T-cell (primary cell): ENCODE measurements at regions not wholly inside any gene's neighbourhood (a gene's known extent, or its start where the extent isn't known, plus 50 kb on each side); places are given as distances from the start of the nearest gene placed in this dataset.

Experiments
- ATAC-seq, 4 experiments: fragments of 200-7000 bp in 3 of 4; fragments of 150-1000 bp in 1 of 4; cut with Tn5 transposase; replicated peaks in 1 of 4; 1 replicate in 3 of 4; 2 replicates in 1 of 4; pipeline ENCODE4 v1.10.0; 2021; ENCODE audit warnings: moderate library complexity in 3 of 4, mild to moderate bottlenecking in 2 of 4, moderate number of reproducible peaks in 1 of 4
- CTCF ChIA-PET, 2 donors: fragments of 300-600 bp; sonication (Branson Sonifier 250); formaldehyde crosslinking; loops; one replicate each; lab custom pipeline; 2022; ENCODE audit warnings: antibody characterized with exemption in 2 of 2; lab: Charles Lee
- POLR2A ChIA-PET, 2 donors: fragments of 300-600 bp; sonication (Branson Sonifier 250); formaldehyde crosslinking; loops; one replicate each; lab custom pipeline; 2022; ENCODE audit warnings: antibody characterized with exemption in 2 of 2; lab: Charles Lee
- DNase-seq, 35 experiments: peaks; one replicate each; pipeline versions ENCODE4 v3.0.0 to v3.0.0-alpha.2; 2013 to 2023
- H3K27ac ChIP-seq: one replicate; pipeline ENCODE4 v1.5.1; 2013; ENCODE audit warnings: low read length
- H3K27me3 ChIP-seq, 2 experiments: replicated peaks in 1 of 2; 1 replicate in 1 of 2; 2 replicates in 1 of 2; pipeline versions ENCODE4 v1.6.1 to v1.7.0; 2013; ENCODE audit warnings: low read length in 1 of 2, mixed read lengths in 1 of 2; ENCODE audit not compliant: control insufficient read depth in 2 of 2, insufficient read depth in 2 of 2; ENCODE audit errors: extremely low read depth in 1 of 2
- H3K36me3 ChIP-seq, 2 donors: 1 replicate in 1 of 2; 2 replicates in 1 of 2; pipeline versions ENCODE4 v1.6.1 to v1.7.0; 2013; ENCODE audit warnings: low read length in 1 of 2; ENCODE audit not compliant: control insufficient read depth in 2 of 2, insufficient read depth in 1 of 2; ENCODE audit errors: extremely low read depth in 1 of 2
- H3K4me1 ChIP-seq, 2 experiments: 1 replicate in 1 of 2; 2 replicates in 1 of 2; pipeline versions ENCODE4 v1.6.1 to v1.7.0; 2013; ENCODE audit warnings: low read length in 2 of 2, mixed read lengths in 1 of 2; ENCODE audit not compliant: insufficient read depth in 2 of 2, control insufficient read depth in 1 of 2; ENCODE audit errors: extremely low read depth in 1 of 2
- H3K4me3 ChIP-seq, 2 donors: 1 replicate in 1 of 2; 2 replicates in 1 of 2; pipeline versions ENCODE4 v1.5.1 to v1.7.0; 2013; ENCODE audit warnings: mild to moderate bottlenecking in 2 of 2, low read length in 1 of 2, moderate library complexity in 1 of 2; ENCODE audit not compliant: control insufficient read depth in 1 of 2; ENCODE audit errors: extremely low read depth in 1 of 2
- H3K9me3 ChIP-seq: 2 replicates; pipeline ENCODE4 v1.7.0; 2013
- H3K27ac Mint-ChIP-seq, 2 donors: one replicate each; pipeline ENCODE4 v1.8.0; 2020 to 2021; ENCODE audit warnings: mild to moderate bottlenecking in 2 of 2, mixed read lengths in 2 of 2
- H3K27me3 Mint-ChIP-seq, 2 donors: one replicate each; pipeline ENCODE4 v1.8.0; 2021 to 2022; ENCODE audit warnings: mixed read lengths in 2 of 2
- H3K36me3 Mint-ChIP-seq: one replicate; pipeline ENCODE4 v1.8.0; 2021; ENCODE audit warnings: mixed read lengths
- H3K4me1 Mint-ChIP-seq, 3 donors: one replicate each; pipeline ENCODE4 v1.8.0; 2020 to 2022; ENCODE audit warnings: mixed read lengths in 3 of 3, mild to moderate bottlenecking in 1 of 3
- H3K4me3 Mint-ChIP-seq, 3 donors: one replicate each; pipeline ENCODE4 v1.8.0; 2020 to 2022; ENCODE audit warnings: mild to moderate bottlenecking in 3 of 3, mixed read lengths in 3 of 3, moderate library complexity in 3 of 3
- H3K9me3 Mint-ChIP-seq, 3 donors: one replicate each; pipeline ENCODE4 v1.8.0; 2020 to 2022; ENCODE audit warnings: mixed read lengths in 3 of 3
- WGBS: methylation state at CpG from one replicate; pipeline ENCODE4 v1.1.5; 2013; ENCODE audit warnings: missing lambda C conversion rate; ENCODE audit not compliant: insufficient coverage; 5-methylcytosine and 5-hydroxymethylcytosine counted together

DNA sequence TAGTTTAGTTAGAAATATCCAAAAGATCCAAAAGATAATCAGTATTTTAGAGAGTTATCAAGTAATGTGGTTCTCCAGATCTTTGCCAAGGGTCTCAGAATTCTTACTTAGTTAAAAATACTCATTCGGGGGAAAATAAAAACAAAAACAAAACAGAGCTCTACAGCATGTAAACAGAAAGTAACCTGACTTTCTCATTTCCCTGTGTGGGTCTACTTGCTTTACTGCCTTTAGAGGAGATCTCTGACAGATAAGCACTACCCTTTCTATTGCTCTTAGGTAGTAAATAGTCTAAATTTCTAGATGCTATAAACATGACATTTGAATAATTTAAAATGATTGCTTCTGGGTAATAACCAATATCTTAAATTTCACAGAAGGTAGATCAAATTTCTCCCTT lies 371.8 kb downstream of the RPL10L start:
- no peaks in the 10 kb centered on the region for H3K36me3 Mint-ChIP-seq
- WGBS = 100% methylated on average over 1 of the region's 1 CpG
- no peak overlapping the region for H3K4me3 ChIP-seq
- H3K27ac ChIP-seq = no peak overlapping the region
- no peaks in the 10 kb centered on the region for H3K36me3 ChIP-seq
- CTCF ChIA-PET = no interaction called here
- H3K9me3 Mint-ChIP-seq = peaks cover 7 to 19% (median 7%) of the 10 kb centered on the region in 3 donors
- no peaks in the 10 kb centered on the region for H3K27me3 Mint-ChIP-seq
- DNase-seq (no peak), ATAC-seq (no peak)
- no peaks in the 10 kb centered on the region for H3K4me1 ChIP-seq
- H3K27me3 ChIP-seq = no peaks in the 10 kb centered on the region
- no peak overlapping the region for H3K27ac Mint-ChIP-seq
- H3K4me1 Mint-ChIP-seq = no peaks in the 10 kb centered on the region
- POLR2A ChIA-PET = no interaction called here
- no peak overlapping the region for H3K4me3 Mint-ChIP-seq
- no peaks in the 10 kb centered on the region for H3K9me3 ChIP-seq

DNA sequence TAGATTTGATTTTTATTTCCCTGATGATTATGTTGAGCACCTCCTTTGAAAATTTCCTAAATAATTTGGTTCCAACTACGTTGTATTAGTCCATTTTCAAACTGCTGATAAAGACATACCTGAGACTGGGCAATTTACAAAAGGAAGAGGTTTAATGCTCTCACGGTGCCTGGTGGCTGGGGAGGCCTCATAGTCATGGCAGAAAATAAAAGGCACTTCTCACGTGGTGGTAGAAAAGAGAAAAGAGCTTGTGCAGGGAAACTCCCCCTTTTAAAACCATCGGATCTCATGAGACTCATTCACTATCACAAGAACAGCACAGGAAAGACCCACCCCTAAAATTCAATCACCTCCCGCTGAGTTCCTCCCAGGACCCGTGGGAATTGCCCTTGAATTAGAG lies 372.3 kb downstream of the RPL10L start:
- no peaks in the 10 kb centered on the region for H3K4me1 Mint-ChIP-seq
- no peaks in the 10 kb centered on the region for H3K27me3 Mint-ChIP-seq
- H3K9me3 Mint-ChIP-seq = peaks cover 7 to 20% (median 8%) of the 10 kb centered on the region in 3 donors
- ChIA-PET CTCF (no interaction called here), POLR2A (no interaction called here)
- no peak overlapping the region for H3K27ac ChIP-seq
- H3K27ac Mint-ChIP-seq = no peak overlapping the region
- H3K4me1 ChIP-seq = no peaks in the 10 kb centered on the region
- no peaks in the 10 kb centered on the region for H3K9me3 ChIP-seq
- no CpG with 5 or more reads among the region's 6 CpGs for WGBS
- no peak overlapping the region for H3K4me3 ChIP-seq
- H3K27me3 ChIP-seq = no peaks in the 10 kb centered on the region
- no peaks in the 10 kb centered on the region for H3K36me3 ChIP-seq
- no peak overlapping the region for H3K4me3 Mint-ChIP-seq
- H3K36me3 Mint-ChIP-seq = no peaks in the 10 kb centered on the region
- DNase-seq = no peak
- no peak for ATAC-seq

DNA sequence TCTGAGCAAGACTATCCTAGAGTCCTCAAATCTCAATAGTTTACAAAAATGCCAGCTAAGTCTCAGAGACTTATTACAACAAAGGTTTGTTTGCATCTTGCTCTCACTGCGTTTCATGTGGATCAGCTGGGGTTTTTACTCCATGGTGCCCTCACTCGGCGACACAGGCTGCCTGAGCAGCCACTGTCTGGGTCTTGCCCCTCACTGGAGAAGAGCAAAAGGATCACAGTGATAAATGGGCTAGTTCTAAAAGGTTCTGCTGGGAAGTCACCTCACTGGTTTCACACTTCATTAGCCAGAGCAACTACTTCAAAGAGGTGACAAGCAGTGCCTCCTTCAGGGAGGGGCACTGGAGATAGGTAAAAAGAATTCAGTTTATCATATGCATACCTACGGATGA lies 392.0 kb downstream of the RPL10L start:
- no peaks in the 10 kb centered on the region for H3K27me3 Mint-ChIP-seq
- no peak for ATAC-seq
- no peak overlapping the region for H3K27ac ChIP-seq
- WGBS = 43% methylated on average over 1 of the region's 4 CpGs
- no peaks in the 10 kb centered on the region for H3K9me3 ChIP-seq
- peaks cover 5 to 19% (median 14%) of the 10 kb centered on the region in 3 donors for H3K9me3 Mint-ChIP-seq
- H3K36me3 ChIP-seq = no peaks in the 10 kb centered on the region
- no peaks in the 10 kb centered on the region for H3K4me1 Mint-ChIP-seq
- no peaks in the 10 kb centered on the region for H3K27me3 ChIP-seq
- no peak for DNase-seq
- CTCF ChIA-PET = no interaction called here
- H3K4me1 ChIP-seq = no peaks in the 10 kb centered on the region
- no peak overlapping the region for H3K27ac Mint-ChIP-seq
- no peak overlapping the region for H3K4me3 ChIP-seq
- no peaks in the 10 kb centered on the region for H3K36me3 Mint-ChIP-seq
- POLR2A ChIA-PET = interaction anchor here in 1 of 2 donors (0.7 kb wide), 1 partner anchor 1212 kb away, joined by 3 read pairs; no protein-coding TSS in a partner anchor
- no peak overlapping the region for H3K4me3 Mint-ChIP-seq

DNA sequence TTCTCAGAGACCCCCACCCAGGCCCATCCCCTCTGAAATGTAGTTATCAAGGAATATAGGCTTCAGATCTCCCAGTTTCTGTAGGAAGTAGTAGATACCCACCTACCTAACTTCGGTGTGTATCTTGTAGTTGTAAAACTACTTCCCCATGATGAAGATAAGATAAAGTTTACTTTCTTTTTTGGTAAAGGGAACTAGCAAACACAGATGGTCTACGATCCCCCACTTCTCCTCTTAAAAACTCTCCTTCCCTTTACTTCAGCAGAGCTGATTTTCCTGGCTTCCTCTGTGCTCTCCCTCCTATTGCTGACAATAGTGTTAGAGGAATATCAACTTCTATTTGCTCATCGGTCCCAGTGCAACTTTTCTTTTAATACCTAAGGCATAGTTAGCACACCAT lies 395.2 kb downstream of the RPL10L start:
- Histone ChIP-seq H3K9me3 (no peaks in the 10 kb centered on the region), H3K27ac (no peak overlapping the region), H3K27me3 (no peaks in the 10 kb centered on the region), H3K36me3 (no peaks in the 10 kb centered on the region), H3K4me3 (no peak overlapping the region), H3K4me1 (no peaks in the 10 kb centered on the region)
- H3K27me3 Mint-ChIP-seq = no peaks in the 10 kb centered on the region
- H3K4me3 Mint-ChIP-seq = no peak overlapping the region
- no peak for ATAC-seq
- CTCF ChIA-PET = no interaction called here
- H3K36me3 Mint-ChIP-seq = no peaks in the 10 kb centered on the region
- H3K27ac Mint-ChIP-seq = no peak overlapping the region
- WGBS = no CpG with 5 or more reads among the region's 3 CpGs
- no peaks in the 10 kb centered on the region for H3K4me1 Mint-ChIP-seq
- POLR2A ChIA-PET = no interaction called here
- DNase-seq = no peak
- peaks cover 8 to 14% (median 13%) of the 10 kb centered on the region in 3 donors for H3K9me3 Mint-ChIP-seq

DNA sequence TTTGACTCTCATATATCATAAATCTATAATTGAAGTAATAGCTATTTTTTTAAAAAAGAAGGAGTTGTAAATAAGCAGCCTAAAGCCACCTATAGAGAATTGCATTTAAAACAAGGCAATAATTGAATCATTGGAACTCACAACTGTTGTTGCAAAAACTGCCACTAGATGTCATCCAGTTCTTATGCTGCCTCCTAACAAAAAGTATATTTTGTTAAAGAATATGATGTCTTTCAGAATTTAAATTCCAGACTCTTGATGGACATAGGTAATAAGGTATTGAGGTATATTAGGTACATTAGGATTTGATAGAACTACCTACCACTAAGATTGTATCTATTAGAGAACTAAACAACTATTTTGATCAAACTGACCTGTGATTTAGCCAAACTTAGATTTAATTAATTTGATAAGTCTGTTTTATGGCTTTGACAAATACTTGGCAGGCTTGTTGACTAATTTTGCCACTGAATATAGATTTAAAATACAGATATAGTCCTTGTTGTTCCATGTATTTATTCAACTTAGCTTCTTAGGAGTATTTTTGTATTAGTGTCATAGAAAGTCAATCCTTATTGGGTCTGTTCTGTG lies 401.4 kb downstream of the RPL10L start:
- no peaks in the 10 kb centered on the region for H3K4me1 Mint-ChIP-seq

DNA sequence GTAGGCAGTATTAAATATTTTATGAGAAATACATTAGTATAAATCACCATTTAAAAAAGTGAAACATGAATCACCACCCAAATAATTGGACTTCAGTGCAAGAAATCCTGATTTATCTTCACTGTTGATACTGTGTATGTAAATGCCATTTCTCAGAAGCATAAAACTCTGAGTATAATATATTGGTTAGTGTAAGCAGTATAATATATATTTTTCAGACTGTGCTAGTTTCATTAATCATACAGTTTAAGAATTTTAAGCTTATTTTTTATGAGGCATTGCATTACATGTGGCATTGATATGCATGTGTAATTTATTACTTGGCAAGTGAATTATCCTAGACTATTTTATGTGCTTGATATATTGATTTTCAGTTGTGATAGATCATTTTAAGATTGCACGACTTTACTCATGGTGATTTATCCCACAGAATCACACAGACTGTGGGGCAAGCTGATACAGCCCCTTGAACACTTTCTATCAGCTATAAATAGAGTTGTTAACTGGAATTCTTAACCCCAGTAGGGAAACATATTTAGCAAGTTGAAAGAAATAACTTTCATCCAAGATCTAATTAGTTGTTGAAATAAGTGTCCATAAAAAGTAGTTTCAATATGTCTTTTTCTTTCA lies 403.5 kb downstream of the RPL10L start:
- H3K27ac Mint-ChIP-seq = no peak overlapping the region
- peaks cover 2 to 9% (median 3%) of the 10 kb centered on the region in 3 donors for H3K9me3 Mint-ChIP-seq
- WGBS = no CpG with 5 or more reads among the region's 1 CpG
- no peaks in the 10 kb centered on the region for H3K4me1 ChIP-seq
- no peaks in the 10 kb centered on the region for H3K9me3 ChIP-seq
- H3K4me1 Mint-ChIP-seq = no peaks in the 10 kb centered on the region
- ChIA-PET CTCF (no interaction called here), POLR2A (no interaction called here)
- H3K4me3 Mint-ChIP-seq = no peak overlapping the region
- no peak overlapping the region for H3K27ac ChIP-seq
- no peaks in the 10 kb centered on the region for H3K27me3 ChIP-seq
- no peak overlapping the region for H3K4me3 ChIP-seq
- H3K36me3 ChIP-seq = no peaks in the 10 kb centered on the region
- DNase-seq (no peak), ATAC-seq (no peak)
- H3K27me3 Mint-ChIP-seq = no peaks in the 10 kb centered on the region
- no peaks in the 10 kb centered on the region for H3K36me3 Mint-ChIP-seq

More for the DNA sequence above, 401.4 kb downstream of the RPL10L start:
- DNase-seq (no peak), ATAC-seq (no peak)
- no peaks in the 10 kb centered on the region for H3K9me3 ChIP-seq
- POLR2A ChIA-PET = no interaction called here
- Mint-ChIP-seq H3K27me3 (no peaks in the 10 kb centered on the region), H3K9me3 (peaks cover 5 to 10% (median 9%) of the 10 kb centered on the region in 3 donors), H3K27ac (no peak overlapping the region), H3K4me3 (no peak overlapping the region), H3K36me3 (no peaks in the 10 kb centered on the region)
- no peaks in the 10 kb centered on the region for H3K4me1 ChIP-seq
- no peak overlapping the region for H3K4me3 ChIP-seq
- no peak overlapping the region for H3K27ac ChIP-seq
- CTCF ChIA-PET = no interaction called here
- H3K27me3 ChIP-seq = no peaks in the 10 kb centered on the region
- H3K36me3 ChIP-seq = no peaks in the 10 kb centered on the region
